D721Med (cell line): ENCODE measurements at regions not wholly inside any gene's neighbourhood (a gene's known extent, or its start where the extent isn't known, plus 50 kb on each side); places are given as distances from the start of the nearest gene placed in this dataset.

Source experiments
- DNase-seq: peaks from one replicate; pipeline ENCODE4 v3.0.0; 2011; ENCODE audit warnings: low spot score; ENCODE audit not compliant: insufficient read length
- FAIRE-seq: peaks from 2 replicates; lab custom pipeline; 2011; peaks lifted over from hg19 to GRCh38; lab: Jason Lieb, UNC
- TF ChIP-seq, protein P1 (sequence below): IDR thresholded peaks from 2 replicates; pipeline ENCODE4 v1.5.1; 2012; ENCODE audit warnings: mild to moderate bottlenecking, control low read depth; ENCODE audit not compliant: insufficient read depth; ENCODE audit errors: missing control alignments

DNA sequence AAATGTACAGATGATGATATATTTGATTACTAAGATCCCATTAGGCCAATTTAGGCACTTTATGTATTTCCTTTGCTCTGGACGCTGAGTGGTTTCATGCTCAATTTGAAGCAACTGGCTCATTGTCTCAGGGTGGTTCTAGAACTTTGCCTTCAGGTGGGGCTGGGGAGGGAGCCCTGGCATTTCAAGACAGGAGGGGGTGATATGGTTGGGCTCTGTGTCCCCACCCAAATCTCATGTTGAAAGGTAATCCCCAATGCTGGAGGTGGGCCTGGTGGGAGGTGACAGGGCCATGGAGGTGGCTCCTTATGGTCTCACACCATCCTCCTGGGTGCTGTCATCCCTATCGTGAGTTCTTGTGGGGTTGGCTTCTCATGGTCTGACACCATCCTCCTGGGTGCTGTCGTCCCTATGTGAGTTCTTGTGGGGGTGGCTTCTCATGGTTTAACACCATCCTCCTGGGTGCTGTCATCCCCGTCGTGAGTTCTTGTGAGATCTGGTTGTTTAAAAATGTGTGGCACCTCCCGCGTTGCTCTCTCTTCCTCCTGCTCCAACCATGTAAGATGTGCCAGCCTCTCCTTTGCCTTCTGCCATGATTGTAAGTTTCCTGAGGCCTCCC, 151.5 kb upstream of the KLF6 start:
- TF ChIP-seq, protein P1, sequence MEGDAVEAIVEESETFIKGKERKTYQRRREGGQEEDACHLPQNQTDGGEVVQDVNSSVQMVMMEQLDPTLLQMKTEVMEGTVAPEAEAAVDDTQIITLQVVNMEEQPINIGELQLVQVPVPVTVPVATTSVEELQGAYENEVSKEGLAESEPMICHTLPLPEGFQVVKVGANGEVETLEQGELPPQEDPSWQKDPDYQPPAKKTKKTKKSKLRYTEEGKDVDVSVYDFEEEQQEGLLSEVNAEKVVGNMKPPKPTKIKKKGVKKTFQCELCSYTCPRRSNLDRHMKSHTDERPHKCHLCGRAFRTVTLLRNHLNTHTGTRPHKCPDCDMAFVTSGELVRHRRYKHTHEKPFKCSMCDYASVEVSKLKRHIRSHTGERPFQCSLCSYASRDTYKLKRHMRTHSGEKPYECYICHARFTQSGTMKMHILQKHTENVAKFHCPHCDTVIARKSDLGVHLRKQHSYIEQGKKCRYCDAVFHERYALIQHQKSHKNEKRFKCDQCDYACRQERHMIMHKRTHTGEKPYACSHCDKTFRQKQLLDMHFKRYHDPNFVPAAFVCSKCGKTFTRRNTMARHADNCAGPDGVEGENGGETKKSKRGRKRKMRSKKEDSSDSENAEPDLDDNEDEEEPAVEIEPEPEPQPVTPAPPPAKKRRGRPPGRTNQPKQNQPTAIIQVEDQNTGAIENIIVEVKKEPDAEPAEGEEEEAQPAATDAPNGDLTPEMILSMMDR = no peak
- no peak for DNase-seq
- FAIRE-seq = no peak

DNA sequence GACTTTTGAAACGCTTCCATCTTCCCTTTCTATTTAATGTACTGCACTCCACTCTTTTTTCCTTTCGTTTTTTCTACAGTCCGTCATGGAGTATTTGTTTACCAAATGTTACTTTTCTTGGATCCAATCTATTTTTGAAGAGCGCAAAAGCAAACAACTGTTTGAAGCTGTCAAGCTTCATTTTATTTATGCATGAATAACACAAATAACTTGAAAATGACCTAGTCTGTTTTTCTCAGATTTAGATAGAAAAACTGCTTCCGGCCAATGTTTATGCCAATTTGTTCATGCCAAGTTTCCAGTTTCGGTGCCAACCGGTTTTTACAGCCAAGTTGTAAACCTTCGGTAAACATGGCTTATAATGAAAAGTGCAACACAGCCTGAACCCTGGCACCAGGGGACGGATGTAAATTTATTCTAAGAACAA, 150.9 kb upstream of the KLF6 start:
- TF ChIP-seq, protein P1 = no peak
- FAIRE-seq (no peak), DNase-seq (no peak)

DNA sequence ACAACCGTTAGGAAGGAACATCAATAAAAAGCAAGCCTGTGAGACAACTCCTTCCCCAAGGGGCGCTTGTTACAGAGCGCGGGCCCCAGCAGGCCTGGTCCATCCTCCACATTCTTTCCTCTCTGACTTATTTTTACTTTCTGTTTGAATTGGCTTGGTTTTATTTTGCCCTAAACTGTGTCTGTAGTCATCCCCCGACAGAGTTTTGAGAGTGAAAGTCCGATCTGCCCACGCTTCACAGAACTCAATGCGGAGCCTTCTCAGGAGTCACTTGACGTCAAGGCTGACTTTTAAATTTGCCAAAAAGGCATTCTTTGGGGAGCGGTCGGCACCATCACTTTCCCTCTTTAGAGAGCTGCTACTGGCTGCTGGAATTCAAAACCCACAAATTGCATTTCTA, 150.1 kb upstream of the KLF6 start:
- FAIRE-seq (no peak), DNase-seq (no peak)
- TF ChIP-seq, protein P1 = no peak

DNA sequence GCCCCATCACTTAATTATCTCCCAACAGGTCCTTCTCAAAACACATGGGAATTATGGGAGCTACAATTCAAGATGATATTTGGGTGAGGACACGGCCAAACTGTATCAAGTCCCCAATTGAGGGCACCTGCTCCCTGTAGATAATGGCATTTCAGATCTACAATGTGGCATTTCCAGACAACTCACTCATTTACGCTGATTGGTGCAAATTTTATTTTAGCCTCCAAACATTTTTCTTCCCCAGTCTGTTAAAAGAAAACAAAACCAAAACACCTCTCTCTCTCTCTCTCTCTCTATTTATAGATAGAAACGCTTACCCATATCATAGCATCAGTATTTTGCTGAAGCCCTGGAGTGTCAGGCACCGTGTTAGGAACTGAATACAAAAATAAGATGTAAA, 148.7 kb upstream of the KLF6 start:
- no peak for FAIRE-seq
- DNase-seq = no peak

DNA sequence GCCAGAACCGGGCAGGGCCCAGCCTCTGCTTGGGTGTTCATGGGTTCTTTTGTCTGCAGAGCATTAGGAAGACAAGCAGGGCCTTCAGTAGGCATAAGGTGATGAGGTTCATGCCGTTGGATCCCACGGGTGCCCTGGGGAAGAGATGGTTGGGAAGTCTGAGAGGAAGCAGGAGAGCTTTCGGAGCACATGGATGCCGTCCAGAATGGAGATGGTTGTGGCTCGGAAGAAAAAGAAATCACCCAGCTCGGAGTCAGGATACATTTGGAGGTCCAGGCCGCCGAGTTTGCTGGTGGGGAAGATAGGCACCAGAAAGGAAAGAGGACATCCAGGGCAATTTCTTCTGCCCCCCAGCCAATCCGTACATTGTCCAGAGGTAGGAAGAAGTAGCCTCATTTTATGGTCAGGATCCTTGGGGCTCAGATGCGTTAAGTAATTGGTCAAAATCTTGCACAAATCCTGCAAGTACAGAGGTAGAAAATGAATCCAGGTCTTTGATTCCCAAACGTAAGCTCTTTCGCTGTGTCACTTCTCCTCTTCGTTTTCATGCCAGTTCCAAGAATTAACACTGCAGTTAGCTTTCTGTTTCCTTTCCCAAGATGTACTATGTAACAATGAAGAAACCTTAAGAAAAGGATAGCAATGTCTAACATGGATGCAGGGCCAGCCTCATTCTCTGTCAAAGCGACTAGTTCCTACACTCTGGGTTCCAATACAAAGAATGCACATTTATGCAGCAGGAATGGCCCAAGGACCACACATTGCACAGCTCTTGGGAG, 147.8 kb upstream of the KLF6 start:
- TF ChIP-seq, protein P1 = no peak
- FAIRE-seq (no peak), DNase-seq (no peak)

More for the DNA sequence above, 148.7 kb upstream of the KLF6 start:
- TF ChIP-seq, protein P1 = no peak

DNA sequence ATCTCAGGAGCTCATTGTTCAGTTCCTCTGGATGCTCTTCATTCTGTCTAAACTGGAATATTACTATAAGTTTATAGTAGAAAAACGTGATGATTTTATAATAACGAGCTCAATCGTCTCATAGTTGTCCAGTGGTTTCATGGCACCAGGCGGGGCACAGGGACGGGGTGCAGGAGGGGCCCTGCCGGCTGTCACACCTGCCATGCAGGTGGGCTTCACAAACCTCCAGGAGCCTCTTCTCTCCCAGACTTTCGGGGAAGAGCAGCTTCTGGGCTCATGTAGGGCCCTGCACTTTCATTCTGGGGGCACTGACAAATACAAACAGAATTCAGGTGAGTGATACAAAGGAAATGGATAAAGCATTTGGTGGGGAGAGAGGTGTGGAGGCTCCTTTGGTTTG, 146.9 kb upstream of the KLF6 start:
- FAIRE-seq = no peak
- TF ChIP-seq, protein P1 = no peak
- no peak for DNase-seq

DNA sequence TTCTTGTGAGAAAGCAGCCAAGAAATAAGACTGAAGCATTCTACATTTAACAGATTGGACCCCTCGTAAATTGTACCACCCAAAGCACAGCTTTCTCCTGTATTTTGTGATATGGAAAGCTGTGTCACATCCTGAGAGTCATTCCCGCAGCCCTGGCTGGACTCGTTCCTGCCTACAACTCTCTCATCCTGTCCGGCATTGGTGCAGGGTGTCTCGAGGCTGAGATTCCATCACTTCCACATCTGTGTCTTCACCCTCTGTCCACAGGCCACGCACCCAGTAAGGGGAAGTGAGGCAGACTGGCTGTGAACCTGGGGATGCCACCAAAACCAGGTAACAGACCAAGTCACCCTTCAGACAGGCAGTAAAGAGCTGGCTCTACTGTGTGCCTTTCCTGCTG, 146.2 kb upstream of the KLF6 start:
- TF ChIP-seq, protein P1 = no peak
- DNase-seq (no peak), FAIRE-seq (no peak)
